Panc1 (cell line): ENCODE measurements at regions not wholly inside any gene's neighbourhood (a gene's known extent, or its start where the extent isn't known, plus 50 kb on each side); places are given as distances from the start of the nearest gene placed in this dataset.
"Not testable (repeated sequence)": the region's sequence is repeated elsewhere in the genome, so short reads cannot be mapped to it uniquely, and the experiment has no call there.

Experiments
- ATAC-seq: fragments of 200-7000 bp; cut with Tn5 transposase; 2 replicates; pipeline ENCODE4 v1.9.1; 2020; ENCODE audit warnings: mild to moderate bottlenecking, moderate library complexity
- BruUV-seq: library from RNA; stranded (reverse); fragments of 400-500 nt; replicated peaks from 2 replicates; lab custom pipeline; 2021; lab: Mats Ljungman, UMichigan
- CTCF ChIA-PET: fragments of 300-600 bp; sonication (Branson Sonifier 250); formaldehyde crosslinking; loops from one replicate; lab custom pipeline; 2022; ENCODE audit warnings: antibody characterized with exemption; lab: Charles Lee
- POLR2A ChIA-PET: fragments of 300-600 bp; sonication (Branson Sonifier 250); formaldehyde crosslinking; loops from one replicate; lab custom pipeline; 2022; ENCODE audit warnings: antibody characterized with exemption; lab: Charles Lee
- DNase-seq: peaks from one replicate; pipeline ENCODE4 v3.0.0-alpha.2; 2010; ENCODE audit warnings: low read depth, low spot score
- H3K27ac ChIP-seq: 2 replicates; pipeline ENCODE4 v1.5.1; 2011; ENCODE audit warnings: mild to moderate bottlenecking, low read length, inconsistent platforms
- H3K27me3 ChIP-seq: fragments of 200-500 bp; sonication (Bioruptor generic); 2 replicates; pipeline ENCODE4 v1.6.0; 2014; ENCODE audit warnings: low read length, inconsistent platforms; ENCODE audit not compliant: control insufficient read depth, insufficient read depth
- H3K36me3 ChIP-seq: fragments of 200-500 bp; sonication (Bioruptor generic); 2 replicates; pipeline ENCODE4 v1.5.1; 2014; ENCODE audit warnings: inconsistent platforms, mild to moderate bottlenecking, low read length, moderate library complexity; ENCODE audit not compliant: control insufficient read depth, insufficient read depth
- H3K4me1 ChIP-seq: 2 replicates; pipeline ENCODE4 v1.5.1; 2011; ENCODE audit warnings: inconsistent platforms, mild to moderate bottlenecking, low read length, moderate library complexity; ENCODE audit not compliant: control insufficient read depth, insufficient read depth
- H3K4me3 ChIP-seq, 2 experiments: 2 replicates each; pipeline ENCODE4 v1.5.1; 2011 to 2012; ENCODE audit warnings: low read depth in 2 of 2, low read length in 2 of 2, mild to moderate bottlenecking in 2 of 2, inconsistent platforms in 1 of 2, moderate library complexity in 1 of 2
- H3K9me3 ChIP-seq: fragments of 200-500 bp; sonication (Bioruptor generic); 2 replicates; pipeline ENCODE4 v1.5.1; 2014; ENCODE audit warnings: low read depth, mild to moderate bottlenecking, inconsistent platforms, low read length, moderate library complexity; ENCODE audit not compliant: control insufficient read depth, insufficient read depth
- POLR2AphosphoS5 ChIP-seq: IDR thresholded peaks from 2 replicates; pipeline ENCODE4 v1.6.1; 2012; ENCODE audit warnings: mild to moderate bottlenecking, low read depth, low read length, moderate library complexity
- SIN3A ChIP-seq: IDR thresholded peaks from 2 replicates; pipeline ENCODE4 v1.6.1; 2012; ENCODE audit warnings: low read depth, mild to moderate bottlenecking, low read length, moderate library complexity, borderline replicate concordance; ENCODE audit not compliant: insufficient read depth
- TCF7L2 ChIP-seq: IDR thresholded peaks from 2 replicates; pipeline ENCODE4 v1.6.1; 2011; ENCODE audit warnings: mild to moderate bottlenecking, low read depth, low read length, inconsistent platforms
- in situ Hi-C: cut with HindIII; loops from 2 replicates; pipeline ENCODE4 v1.10.0; 2016; ENCODE audit warnings: low sequenced_read_pairs, low pct_unique_long_range_greater_than_20kb
- intact Hi-C: fragments of 100-400 bp; cut with micrococcal nuclease; formaldehyde crosslinking; loops from one replicate; pipeline ENCODE4 v1.10.0; 2022; ENCODE audit not compliant: unreplicated experiment
- TF ChIP-seq, protein P1 (sequence below), 2 experiments: IDR thresholded peaks; 2 replicates each; pipeline ENCODE4 v1.6.1; 2011 to 2012; ENCODE audit warnings: low read depth in 2 of 2, control low read depth in 1 of 2, low read length in 1 of 2, mild to moderate bottlenecking in 1 of 2, moderate library complexity in 1 of 2; ENCODE audit not compliant: insufficient read depth in 1 of 2
- TF ChIP-seq, protein P2 (sequence below): fragments of 450-650 bp; IDR thresholded peaks from 2 replicates; pipeline ENCODE4 v1.5.1; 2017; ENCODE audit warnings: mild to moderate bottlenecking

DNA sequence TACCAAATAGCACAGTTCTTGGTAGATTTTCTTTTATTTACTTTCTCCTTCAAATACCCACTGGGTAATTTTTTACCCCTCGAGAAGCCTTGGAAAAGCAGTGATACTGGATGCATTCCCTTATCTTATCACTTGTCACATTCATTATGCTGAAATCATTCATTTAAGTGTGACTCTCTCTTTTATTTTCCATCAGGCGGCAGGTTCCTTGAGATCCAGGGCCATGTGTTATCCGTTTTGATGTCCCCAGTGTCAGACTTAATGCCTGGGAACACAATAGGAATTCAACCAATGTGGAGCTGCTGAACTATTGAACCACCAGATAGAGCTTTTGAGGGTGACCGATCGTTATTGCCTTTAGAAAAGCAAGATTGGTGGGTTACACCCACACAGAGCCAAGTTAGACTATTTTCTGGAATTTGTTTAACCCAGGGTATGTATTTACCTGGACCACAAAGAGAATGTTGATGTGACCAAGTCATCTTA is 51.5 kb upstream of the ATP5PO start:
- intact Hi-C loops = no loop called here
- CTCF ChIA-PET = no interaction called here
- POLR2A ChIA-PET = no interaction called here

GRCh38 chr21:33966324-33966949 is 50.8 kb upstream of the ATP5PO start:
- in situ Hi-C loops = no loop called here
- H3K27me3 ChIP-seq = no peaks in the 10 kb centered on the region
- intact Hi-C loops = no loop called here
- TF ChIP-seq SIN3A = no peak
- no peak for TF ChIP-seq TCF7L2
- TF ChIP-seq, protein P1, sequence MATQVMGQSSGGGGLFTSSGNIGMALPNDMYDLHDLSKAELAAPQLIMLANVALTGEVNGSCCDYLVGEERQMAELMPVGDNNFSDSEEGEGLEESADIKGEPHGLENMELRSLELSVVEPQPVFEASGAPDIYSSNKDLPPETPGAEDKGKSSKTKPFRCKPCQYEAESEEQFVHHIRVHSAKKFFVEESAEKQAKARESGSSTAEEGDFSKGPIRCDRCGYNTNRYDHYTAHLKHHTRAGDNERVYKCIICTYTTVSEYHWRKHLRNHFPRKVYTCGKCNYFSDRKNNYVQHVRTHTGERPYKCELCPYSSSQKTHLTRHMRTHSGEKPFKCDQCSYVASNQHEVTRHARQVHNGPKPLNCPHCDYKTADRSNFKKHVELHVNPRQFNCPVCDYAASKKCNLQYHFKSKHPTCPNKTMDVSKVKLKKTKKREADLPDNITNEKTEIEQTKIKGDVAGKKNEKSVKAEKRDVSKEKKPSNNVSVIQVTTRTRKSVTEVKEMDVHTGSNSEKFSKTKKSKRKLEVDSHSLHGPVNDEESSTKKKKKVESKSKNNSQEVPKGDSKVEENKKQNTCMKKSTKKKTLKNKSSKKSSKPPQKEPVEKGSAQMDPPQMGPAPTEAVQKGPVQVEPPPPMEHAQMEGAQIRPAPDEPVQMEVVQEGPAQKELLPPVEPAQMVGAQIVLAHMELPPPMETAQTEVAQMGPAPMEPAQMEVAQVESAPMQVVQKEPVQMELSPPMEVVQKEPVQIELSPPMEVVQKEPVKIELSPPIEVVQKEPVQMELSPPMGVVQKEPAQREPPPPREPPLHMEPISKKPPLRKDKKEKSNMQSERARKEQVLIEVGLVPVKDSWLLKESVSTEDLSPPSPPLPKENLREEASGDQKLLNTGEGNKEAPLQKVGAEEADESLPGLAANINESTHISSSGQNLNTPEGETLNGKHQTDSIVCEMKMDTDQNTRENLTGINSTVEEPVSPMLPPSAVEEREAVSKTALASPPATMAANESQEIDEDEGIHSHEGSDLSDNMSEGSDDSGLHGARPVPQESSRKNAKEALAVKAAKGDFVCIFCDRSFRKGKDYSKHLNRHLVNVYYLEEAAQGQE (IDR thresholded peaks at IDR 0.05; ENCODE audit: insufficient read depth in 1 of 2, low read depth in 2 of 2, low read length in 1 of 2) = no peak
- TF ChIP-seq, protein P2, sequence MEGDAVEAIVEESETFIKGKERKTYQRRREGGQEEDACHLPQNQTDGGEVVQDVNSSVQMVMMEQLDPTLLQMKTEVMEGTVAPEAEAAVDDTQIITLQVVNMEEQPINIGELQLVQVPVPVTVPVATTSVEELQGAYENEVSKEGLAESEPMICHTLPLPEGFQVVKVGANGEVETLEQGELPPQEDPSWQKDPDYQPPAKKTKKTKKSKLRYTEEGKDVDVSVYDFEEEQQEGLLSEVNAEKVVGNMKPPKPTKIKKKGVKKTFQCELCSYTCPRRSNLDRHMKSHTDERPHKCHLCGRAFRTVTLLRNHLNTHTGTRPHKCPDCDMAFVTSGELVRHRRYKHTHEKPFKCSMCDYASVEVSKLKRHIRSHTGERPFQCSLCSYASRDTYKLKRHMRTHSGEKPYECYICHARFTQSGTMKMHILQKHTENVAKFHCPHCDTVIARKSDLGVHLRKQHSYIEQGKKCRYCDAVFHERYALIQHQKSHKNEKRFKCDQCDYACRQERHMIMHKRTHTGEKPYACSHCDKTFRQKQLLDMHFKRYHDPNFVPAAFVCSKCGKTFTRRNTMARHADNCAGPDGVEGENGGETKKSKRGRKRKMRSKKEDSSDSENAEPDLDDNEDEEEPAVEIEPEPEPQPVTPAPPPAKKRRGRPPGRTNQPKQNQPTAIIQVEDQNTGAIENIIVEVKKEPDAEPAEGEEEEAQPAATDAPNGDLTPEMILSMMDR = no peak
- no peak for TF ChIP-seq POLR2AphosphoS5
- ATAC-seq = no peak
- no peak overlapping the region for H3K4me3 ChIP-seq
- POLR2A ChIA-PET = no interaction called here
- peak overlapping the region; percentile 66; the same call in 1 of the 2 replicates for H3K27ac ChIP-seq
- DNase-seq = no peak
- CTCF ChIA-PET = no interaction called here
- H3K4me1 ChIP-seq = peaks cover 23% of the 10 kb centered on the region
- no peaks in the 10 kb centered on the region; the same call in 1 of the 2 replicates for H3K36me3 ChIP-seq
- no peaks in the 10 kb centered on the region for H3K9me3 ChIP-seq
- BruUV-seq = no TSS peak

More for the DNA sequence above, 51.5 kb upstream of the ATP5PO start:
- H3K9me3 ChIP-seq = no peaks in the 10 kb centered on the region
- H3K36me3 ChIP-seq = no peaks in the 10 kb centered on the region; the same call in 1 of the 2 replicates
- in situ Hi-C loops = no loop called here
- no peak overlapping the region for H3K4me3 ChIP-seq
- ATAC-seq (no peak), DNase-seq (no peak)
- no TSS peak for BruUV-seq
- H3K4me1 ChIP-seq = peaks cover 26% of the 10 kb centered on the region
- H3K27me3 ChIP-seq = no peaks in the 10 kb centered on the region
- peak overlapping the region; percentile 52 for H3K27ac ChIP-seq
- TF ChIP-seq TCF7L2 = no peak
- no peak for TF ChIP-seq SIN3A
- TF ChIP-seq, protein P1 (IDR thresholded peaks at IDR 0.05; ENCODE audit: insufficient read depth in 1 of 2, low read depth in 2 of 2, low read length in 1 of 2) = no peak
- TF ChIP-seq POLR2AphosphoS5 = no peak
- TF ChIP-seq, protein P2 = no peak

DNA sequence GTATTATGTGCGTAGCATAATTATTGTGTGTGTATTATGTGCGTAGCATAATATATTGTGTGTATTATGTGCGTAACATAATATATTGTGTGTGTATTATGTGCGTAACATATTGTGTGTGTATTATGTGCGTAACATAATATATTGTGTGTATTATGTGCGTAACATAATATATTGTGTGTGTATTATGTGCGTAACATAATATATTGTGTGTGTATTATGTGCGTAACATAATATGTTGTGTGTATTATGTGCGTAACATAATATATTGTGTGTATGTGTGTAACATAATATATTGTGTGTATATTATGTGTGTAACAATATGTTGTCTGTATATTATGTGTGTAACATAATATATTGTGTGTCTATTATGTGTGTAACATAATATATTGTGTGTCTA is 50.1 kb upstream of the ATP5PO start:
- in situ Hi-C loops, DNase-seq, H3K27ac ChIP-seq, ATAC-seq, POLR2A ChIA-PET, H3K9me3 ChIP-seq, CTCF ChIA-PET, intact Hi-C loops, BruUV-seq, H3K36me3 ChIP-seq, H3K4me3 ChIP-seq, H3K27me3 ChIP-seq: not testable (repeated sequence)
- peaks cover 16% of the 10 kb centered on the region for H3K4me1 ChIP-seq
